Uterus (tissue), 3 donors: ENCODE measurements at regions not wholly inside any gene's neighbourhood (a gene's known extent, or its start where the extent isn't known, plus 50 kb on each side); places are given as distances from the start of the nearest gene placed in this dataset.

Source experiments
- DNase-seq, 2 donors: peaks; one replicate each; pipeline ENCODE4 v3.0.0-alpha.2; 2019 to 2020
- H3K27ac ChIP-seq, 2 donors: fragments of 200-600 bp; sonication (generic); 1 replicate in 1 of 2; 2 replicates in 1 of 2; pipeline ENCODE4 v1.5.1; 2016 to 2018
- H3K27me3 ChIP-seq, 2 donors: fragments of 200-600 bp; sonication (generic); one replicate each; pipeline ENCODE4 v1.5.1; 2018 to 2019; ENCODE audit warnings: control low read depth in 1 of 2
- H3K36me3 ChIP-seq, 2 donors: fragments of 200-600 bp; sonication (generic); one replicate each; pipeline ENCODE4 v1.5.1; 2019; ENCODE audit warnings: control low read depth in 1 of 2
- H3K4me1 ChIP-seq, 2 donors: fragments of 200-600 bp; sonication (generic); one replicate each; pipeline ENCODE4 v1.5.1; 2018 to 2019; ENCODE audit warnings: control low read depth in 1 of 2
- H3K4me3 ChIP-seq, 2 donors: fragments of 200-600 bp; sonication (generic); 1 replicate in 1 of 2; 2 replicates in 1 of 2; pipeline ENCODE4 v1.5.1; 2018 to 2019; ENCODE audit warnings: mild to moderate bottlenecking in 1 of 2
- H3K9me3 ChIP-seq, 2 donors: fragments of 200-600 bp; sonication (generic); one replicate each; pipeline ENCODE4 v1.5.1; 2019; ENCODE audit warnings: control low read depth in 1 of 2
- POLR2A ChIP-seq, 2 donors: fragments of 450-650 bp; IDR thresholded peaks; one replicate each; pipeline ENCODE4 v1.6.1; 2016; ENCODE audit warnings: antibody characterized with exemption in 2 of 2, mild to moderate bottlenecking in 1 of 2, moderate library complexity in 1 of 2
- intact Hi-C: fragments of 100-400 bp; cut with DNase I; formaldehyde crosslinking; loops from one replicate; pipeline ENCODE4 v1.15.1; 2023; ENCODE audit warnings: low total_unique reads
- TF ChIP-seq, protein P1 (sequence below), 4 experiments: fragments of 200-600 bp in 2 of 4; fragments of 450-650 bp in 2 of 4; sonication (generic) in 2 of 4; IDR thresholded peaks; one replicate each; pipeline ENCODE4 v1.5.1; 2016 to 2019; ENCODE audit warnings: antibody characterized with exemption in 4 of 4, mild to moderate bottlenecking in 2 of 4, moderate library complexity in 1 of 4
- donor health status: DM: yes; HTN: yes; CAD: no.

DNA sequence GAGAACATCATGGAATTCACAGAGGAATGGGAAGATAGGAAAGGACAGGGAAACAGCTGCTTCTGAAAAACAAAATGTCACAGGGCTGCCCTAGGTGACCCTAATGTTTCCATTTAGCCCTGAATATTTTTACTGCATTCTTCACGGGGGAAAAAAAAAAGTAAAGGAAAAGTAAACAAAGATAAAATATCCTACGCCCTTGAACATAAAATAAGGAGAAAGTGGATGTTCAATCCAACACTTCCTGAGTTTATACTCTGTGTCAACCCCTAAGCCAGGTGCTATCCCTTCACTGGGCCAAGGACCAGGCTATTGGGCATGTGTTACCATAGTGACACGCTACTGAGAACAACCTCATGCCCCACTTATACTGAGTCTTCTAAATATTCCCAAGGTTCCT, 84.7 kb downstream of the FAM76B start:
- no peaks in the 10 kb centered on the region for H3K27me3 ChIP-seq
- TF ChIP-seq, protein P1, sequence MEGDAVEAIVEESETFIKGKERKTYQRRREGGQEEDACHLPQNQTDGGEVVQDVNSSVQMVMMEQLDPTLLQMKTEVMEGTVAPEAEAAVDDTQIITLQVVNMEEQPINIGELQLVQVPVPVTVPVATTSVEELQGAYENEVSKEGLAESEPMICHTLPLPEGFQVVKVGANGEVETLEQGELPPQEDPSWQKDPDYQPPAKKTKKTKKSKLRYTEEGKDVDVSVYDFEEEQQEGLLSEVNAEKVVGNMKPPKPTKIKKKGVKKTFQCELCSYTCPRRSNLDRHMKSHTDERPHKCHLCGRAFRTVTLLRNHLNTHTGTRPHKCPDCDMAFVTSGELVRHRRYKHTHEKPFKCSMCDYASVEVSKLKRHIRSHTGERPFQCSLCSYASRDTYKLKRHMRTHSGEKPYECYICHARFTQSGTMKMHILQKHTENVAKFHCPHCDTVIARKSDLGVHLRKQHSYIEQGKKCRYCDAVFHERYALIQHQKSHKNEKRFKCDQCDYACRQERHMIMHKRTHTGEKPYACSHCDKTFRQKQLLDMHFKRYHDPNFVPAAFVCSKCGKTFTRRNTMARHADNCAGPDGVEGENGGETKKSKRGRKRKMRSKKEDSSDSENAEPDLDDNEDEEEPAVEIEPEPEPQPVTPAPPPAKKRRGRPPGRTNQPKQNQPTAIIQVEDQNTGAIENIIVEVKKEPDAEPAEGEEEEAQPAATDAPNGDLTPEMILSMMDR (IDR thresholded peaks at IDR 0.05), result no peak
- no peak for TF ChIP-seq POLR2A (IDR thresholded peaks at IDR 0.05)
- no peak overlapping the region for H3K4me3 ChIP-seq
- peaks cover 0 to 7% of the 10 kb centered on the region in 2 donors for H3K4me1 ChIP-seq
- no peaks in the 10 kb centered on the region for H3K9me3 ChIP-seq
- DNase-seq, result no peak
- H3K36me3 ChIP-seq, result no peaks in the 10 kb centered on the region
- H3K27ac ChIP-seq, result peak overlapping the region; percentile 77 to 85
- intact Hi-C loops, result loop anchor here (2.0 kb wide), 1 partner anchor 552 kb away; no protein-coding TSS in a partner anchor

DNA sequence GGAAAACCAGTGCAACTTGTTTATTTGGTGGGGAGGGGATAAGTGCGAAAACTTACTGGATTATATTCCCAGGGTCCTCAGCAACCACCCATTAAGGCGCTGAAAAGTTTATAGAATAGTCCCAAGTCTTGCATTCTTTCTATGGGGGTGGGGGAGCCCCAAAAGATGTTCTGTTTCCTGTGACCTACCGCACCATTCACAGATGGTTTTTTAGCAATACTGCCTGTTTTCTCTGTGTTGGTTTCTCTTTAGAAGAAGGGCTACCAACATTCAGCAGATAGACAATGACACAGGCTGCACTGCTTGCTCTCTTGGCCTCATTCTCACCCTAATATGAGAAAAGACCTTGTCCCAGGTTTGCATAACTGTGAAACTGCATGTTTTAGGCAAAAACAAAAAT, 86.5 kb downstream of the FAM76B start:
- Histone ChIP-seq H3K9me3 (no peaks in the 10 kb centered on the region), H3K4me3 (no peak overlapping the region), H3K36me3 (no peaks in the 10 kb centered on the region), H3K27me3 (no peaks in the 10 kb centered on the region), H3K4me1 (peaks cover 0 to 17% of the 10 kb centered on the region in 2 donors), H3K27ac (peak overlapping the region; percentile 77 to 85)
- intact Hi-C loops, result no loop called here
- no peak for DNase-seq
- TF ChIP-seq, protein P1 (IDR thresholded peaks at IDR 0.05), result no peak
- TF ChIP-seq POLR2A (IDR thresholded peaks at IDR 0.05), result no peak

DNA sequence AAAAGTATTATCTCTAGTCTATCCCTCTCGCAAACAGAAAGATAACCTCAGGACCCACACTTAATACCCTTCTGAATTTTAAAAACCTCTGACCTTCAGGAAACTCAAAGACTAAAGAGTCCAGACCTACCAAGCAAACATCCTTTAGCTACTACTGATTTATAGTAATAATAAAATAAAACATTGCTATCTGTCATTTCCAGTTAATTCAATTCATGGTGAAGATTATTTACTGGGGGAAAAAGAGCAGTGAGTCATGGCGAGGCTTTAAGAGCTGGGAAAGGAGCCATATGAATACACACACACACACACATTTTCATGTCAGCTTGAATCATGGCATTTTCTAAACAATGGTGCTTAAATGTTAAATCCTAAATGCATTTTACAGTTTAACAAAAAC, 87.1 kb downstream of the FAM76B start:
- Histone ChIP-seq H3K36me3 (no peaks in the 10 kb centered on the region), H3K4me3 (no peak overlapping the region), H3K9me3 (no peaks in the 10 kb centered on the region), H3K4me1 (peaks cover 0 to 17% of the 10 kb centered on the region in 2 donors), H3K27ac (peak overlapping the region; percentile 77 to 85), H3K27me3 (no peaks in the 10 kb centered on the region)
- DNase-seq, result peak in 1 of 2 donors; percentile 66
- intact Hi-C loops, result no loop called here
- TF ChIP-seq, protein P1 (IDR thresholded peaks at IDR 0.05), result no peak
- no peak for TF ChIP-seq POLR2A (IDR thresholded peaks at IDR 0.05)

DNA sequence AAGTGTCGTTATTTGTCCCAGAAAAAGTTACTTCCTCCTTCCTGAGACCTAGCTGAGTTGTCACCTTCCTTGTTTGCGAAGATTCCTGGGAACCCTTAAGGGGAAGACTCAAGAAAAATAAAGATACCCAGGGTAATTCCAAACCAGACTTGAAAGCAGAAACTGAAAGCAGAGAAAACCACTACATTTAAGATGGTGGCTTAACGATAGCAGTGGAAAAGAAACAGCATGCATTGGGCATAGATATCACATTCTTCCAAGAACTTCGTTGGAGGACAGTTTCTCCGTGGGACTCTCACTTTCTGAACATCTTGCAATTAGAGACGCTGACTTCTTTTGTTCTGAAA, 89.1 kb downstream of the FAM76B start:
- H3K36me3 ChIP-seq, result no peaks in the 10 kb centered on the region
- DNase-seq, result no peak
- no peaks in the 10 kb centered on the region for H3K27me3 ChIP-seq
- H3K4me3 ChIP-seq, result no peak overlapping the region
- peaks cover 0 to 17% of the 10 kb centered on the region in 2 donors for H3K4me1 ChIP-seq
- H3K27ac ChIP-seq, result peak overlapping the region; percentile 30 to 49
- intact Hi-C loops, result no loop called here
- no peaks in the 10 kb centered on the region for H3K9me3 ChIP-seq
- TF ChIP-seq, protein P1 (IDR thresholded peaks at IDR 0.05), result no peak
- no peak for TF ChIP-seq POLR2A (IDR thresholded peaks at IDR 0.05)

DNA sequence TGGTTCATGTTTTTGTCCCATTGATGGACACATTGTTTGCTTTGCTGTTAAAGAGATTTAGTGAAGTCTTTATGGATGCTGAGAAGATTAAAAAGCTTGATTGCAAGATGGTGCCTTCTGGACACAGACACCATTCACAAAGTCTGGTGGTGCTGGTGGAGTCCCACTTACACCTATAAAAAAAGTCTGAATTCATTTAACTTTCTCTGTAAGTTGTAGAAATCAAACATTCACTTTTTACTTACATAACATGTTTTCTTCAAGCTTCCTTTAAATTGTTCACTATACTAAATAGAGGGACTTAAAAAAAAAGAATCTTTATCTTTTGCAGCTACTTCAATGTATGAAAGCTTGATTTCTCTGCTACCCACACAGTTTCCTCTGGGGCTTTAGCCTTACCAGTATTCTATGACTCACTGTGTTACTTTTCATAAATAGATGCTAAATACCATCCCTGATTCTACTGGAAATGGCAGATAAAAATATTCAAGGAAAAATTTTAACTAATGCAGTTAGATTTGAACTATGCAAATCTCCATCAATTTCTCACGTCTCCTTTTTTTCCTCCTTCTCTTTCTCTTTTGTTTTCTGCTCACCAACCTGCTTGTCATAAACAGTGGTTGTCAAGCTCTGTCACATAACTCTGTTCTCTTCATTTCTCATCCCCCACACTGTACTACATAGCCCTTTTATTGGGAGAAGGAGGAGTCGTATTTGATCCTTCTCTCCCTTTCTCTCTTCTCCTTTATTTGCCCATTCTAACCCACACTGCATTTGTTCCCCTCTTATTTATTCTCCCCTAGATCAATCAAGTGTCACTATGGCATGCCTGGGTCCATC, 89.7 kb downstream of the FAM76B start:
- H3K4me3 ChIP-seq, result no peak overlapping the region
- H3K9me3 ChIP-seq, result no peaks in the 10 kb centered on the region
- peak overlapping the region; percentile 30 to 49 for H3K27ac ChIP-seq
- no peak for TF ChIP-seq POLR2A (IDR thresholded peaks at IDR 0.05)
- TF ChIP-seq, protein P1 (IDR thresholded peaks at IDR 0.05), result no peak
- H3K27me3 ChIP-seq, result no peaks in the 10 kb centered on the region
- H3K36me3 ChIP-seq, result no peaks in the 10 kb centered on the region
- DNase-seq, result no peak
- intact Hi-C loops, result no loop called here
- peaks cover 0 to 17% of the 10 kb centered on the region in 2 donors for H3K4me1 ChIP-seq
